Thyroid gland (tissue), 4 donors: ENCODE measurements at regions not wholly inside any gene's neighbourhood (a gene's known extent, or its start where the extent isn't known, plus 50 kb on each side); places are given as distances from the start of the nearest gene placed in this dataset.

ENCODE experiments used
- DNase-seq, 2 donors: peaks; one replicate each; pipeline ENCODE4 v3.0.0-alpha.2; 2019
- H3K27ac ChIP-seq, 3 donors: fragments of 200-600 bp; sonication (generic); 1 replicate in 2 of 3; 2 replicates in 1 of 3; pipeline ENCODE4 v1.5.1; 2016 to 2019; ENCODE audit warnings: mild to moderate bottlenecking in 1 of 3, moderate library complexity in 1 of 3
- H3K27me3 ChIP-seq: fragments of 200-600 bp; sonication (generic); one replicate; pipeline ENCODE4 v1.5.1; 2019
- H3K36me3 ChIP-seq, 2 donors: fragments of 200-600 bp; sonication (generic); one replicate each; pipeline ENCODE4 v1.5.1; 2016 to 2019
- H3K4me1 ChIP-seq, 2 donors: fragments of 200-600 bp; sonication (generic); one replicate each; pipeline ENCODE4 v1.5.1; 2017 to 2019
- H3K4me3 ChIP-seq, 3 donors: fragments of 200-600 bp; sonication (generic); replicated peaks in 1 of 3; 1 replicate in 2 of 3; 2 replicates in 1 of 3; pipeline ENCODE4 v1.5.1; 2016; ENCODE audit warnings: mild to moderate bottlenecking in 1 of 3
- H3K9me3 ChIP-seq: fragments of 200-600 bp; sonication (generic); one replicate; pipeline ENCODE4 v1.5.1; 2017
- CTCF ChIP-seq, 6 experiments: fragments of 200-600 bp in 3 of 6; fragments of 450-650 bp in 3 of 6; sonication (generic) in 3 of 6; IDR thresholded peaks; one replicate each; pipeline ENCODE4 v1.5.1; 2016 to 2019; ENCODE audit warnings: antibody characterized with exemption in 6 of 6, mild to moderate bottlenecking in 2 of 6, inconsistent platforms in 1 of 6, moderate library complexity in 1 of 6
- POLR2A ChIP-seq, 2 donors: fragments of 450-650 bp; IDR thresholded peaks; one replicate each; pipeline ENCODE4 v1.6.1; 2017; ENCODE audit warnings: antibody characterized with exemption in 2 of 2, mild to moderate bottlenecking in 2 of 2, moderate library complexity in 1 of 2
- WGBS, 2 donors: methylation state at CpG; one replicate each; pipeline ENCODE4 v1.1.5; 2017; 5-methylcytosine and 5-hydroxymethylcytosine counted together
- intact Hi-C: fragments of 100-400 bp; cut with DNase I; formaldehyde crosslinking; loops from one replicate; pipeline ENCODE4 v1.15.1; 2023

- no peak for DNase-seq
- intact Hi-C loops, result no loop called here
- no peak overlapping the region for H3K4me3 ChIP-seq
- no peak overlapping the region for H3K27ac ChIP-seq
- no peak for TF ChIP-seq CTCF (IDR thresholded peaks at IDR 0.05)
- TF ChIP-seq POLR2A (IDR thresholded peaks at IDR 0.05), result no peak
- no peaks in the 10 kb centered on the region for H3K36me3 ChIP-seq
- no peaks in the 10 kb centered on the region for H3K27me3 ChIP-seq
- no peaks in the 10 kb centered on the region for H3K9me3 ChIP-seq
- no peaks in the 10 kb centered on the region for H3K4me1 ChIP-seq
- 51 to 55% methylated on average over 3 of the region's 3 CpGs for WGBS, 2 donors
These were observed 472.8 kb upstream of the SLITRK5 start for GRCh38 chr13:87198371-87198770.

GRCh38 chr13:87206708-87207107 is 464.5 kb upstream of the SLITRK5 start:
- 93 to 96% methylated on average over 6 of the region's 6 CpGs for WGBS, 2 donors
- Histone ChIP-seq H3K9me3 (no peaks in the 10 kb centered on the region), H3K4me3 (no peak overlapping the region), H3K27ac (no peak overlapping the region), H3K27me3 (no peaks in the 10 kb centered on the region), H3K4me1 (peaks cover 0 to 7% of the 10 kb centered on the region in 2 donors), H3K36me3 (no peaks in the 10 kb centered on the region)
- intact Hi-C loops, result no loop called here
- no peak for TF ChIP-seq POLR2A (IDR thresholded peaks at IDR 0.05)
- DNase-seq, result no peak

- H3K4me3 ChIP-seq, result no peak overlapping the region
- TF ChIP-seq CTCF (IDR thresholded peaks at IDR 0.05) (no peak), POLR2A (IDR thresholded peaks at IDR 0.05) (no peak)
- H3K27ac ChIP-seq, result no peak overlapping the region
- H3K36me3 ChIP-seq, result no peaks in the 10 kb centered on the region
- no peaks in the 10 kb centered on the region for H3K27me3 ChIP-seq
- peaks cover 0 to 7% of the 10 kb centered on the region in 2 donors for H3K4me1 ChIP-seq
- peak; percentile 13 to 29 for DNase-seq
- no peaks in the 10 kb centered on the region for H3K9me3 ChIP-seq
- 37 to 42% methylated on average over 4 of the region's 4 CpGs for WGBS, 2 donors
- intact Hi-C loops, result no loop called here
These were observed 463.7 kb upstream of the SLITRK5 start for GRCh38 chr13:87207280-87208003.

- no peaks in the 10 kb centered on the region for H3K36me3 ChIP-seq
- H3K27me3 ChIP-seq, result no peaks in the 10 kb centered on the region
- peaks cover 0 to 7% of the 10 kb centered on the region in 2 donors for H3K4me1 ChIP-seq
- no peaks in the 10 kb centered on the region for H3K9me3 ChIP-seq
- 41 to 45% methylated on average over 2 of the region's 2 CpGs for WGBS, 2 donors
- intact Hi-C loops, result no loop called here
- peak; percentile 37 to 53 for DNase-seq
- no peak for TF ChIP-seq CTCF (IDR thresholded peaks at IDR 0.05)
- H3K27ac ChIP-seq, result no peak overlapping the region
- no peak overlapping the region for H3K4me3 ChIP-seq
These were observed 462.5 kb upstream of the SLITRK5 start for GRCh38 chr13:87208636-87209035.

- WGBS, 2 donors, result 59 to 75% methylated on average over 2 of the region's 2 CpGs
- H3K27ac ChIP-seq, result no peak overlapping the region
- TF ChIP-seq CTCF (IDR thresholded peaks at IDR 0.05), result no peak
- TF ChIP-seq POLR2A (IDR thresholded peaks at IDR 0.05), result no peak
- no peaks in the 10 kb centered on the region for H3K9me3 ChIP-seq
- DNase-seq, result no peak
- H3K4me1 ChIP-seq, result no peaks in the 10 kb centered on the region
- intact Hi-C loops, result no loop called here
- H3K36me3 ChIP-seq, result no peaks in the 10 kb centered on the region
- no peak overlapping the region for H3K4me3 ChIP-seq
- H3K27me3 ChIP-seq, result no peaks in the 10 kb centered on the region
These were observed 436.2 kb upstream of the SLITRK5 start for GRCh38 chr13:87234981-87235380.
